Tibial nerve (tissue), 3 donors: ENCODE measurements at regions not wholly inside any gene's neighbourhood (a gene's known extent, or its start where the extent isn't known, plus 50 kb on each side); places are given as distances from the start of the nearest gene placed in this dataset.

Experiments
- POLR2A ChIP-seq, 2 donors: fragments of 450-650 bp; IDR thresholded peaks; one replicate each; pipeline ENCODE4 v1.6.1; 2017; ENCODE audit warnings: antibody characterized with exemption in 2 of 2, mild to moderate bottlenecking in 2 of 2, moderate library complexity in 2 of 2
- TF ChIP-seq, protein P1 (sequence below), 5 experiments: fragments of 200-600 bp in 3 of 5; fragments of 450-650 bp in 2 of 5; sonication (generic) in 3 of 5; IDR thresholded peaks; one replicate each; pipeline ENCODE4 v1.5.1; 2016 to 2019; ENCODE audit warnings: antibody characterized with exemption in 5 of 5, mild to moderate bottlenecking in 3 of 5, moderate library complexity in 2 of 5

GRCh38 chr4:55762819-55763218, 56.8 kb upstream of the EXOC1L start:
- TF ChIP-seq POLR2A (IDR thresholded peaks at IDR 0.05) = no peak
- TF ChIP-seq, protein P1, sequence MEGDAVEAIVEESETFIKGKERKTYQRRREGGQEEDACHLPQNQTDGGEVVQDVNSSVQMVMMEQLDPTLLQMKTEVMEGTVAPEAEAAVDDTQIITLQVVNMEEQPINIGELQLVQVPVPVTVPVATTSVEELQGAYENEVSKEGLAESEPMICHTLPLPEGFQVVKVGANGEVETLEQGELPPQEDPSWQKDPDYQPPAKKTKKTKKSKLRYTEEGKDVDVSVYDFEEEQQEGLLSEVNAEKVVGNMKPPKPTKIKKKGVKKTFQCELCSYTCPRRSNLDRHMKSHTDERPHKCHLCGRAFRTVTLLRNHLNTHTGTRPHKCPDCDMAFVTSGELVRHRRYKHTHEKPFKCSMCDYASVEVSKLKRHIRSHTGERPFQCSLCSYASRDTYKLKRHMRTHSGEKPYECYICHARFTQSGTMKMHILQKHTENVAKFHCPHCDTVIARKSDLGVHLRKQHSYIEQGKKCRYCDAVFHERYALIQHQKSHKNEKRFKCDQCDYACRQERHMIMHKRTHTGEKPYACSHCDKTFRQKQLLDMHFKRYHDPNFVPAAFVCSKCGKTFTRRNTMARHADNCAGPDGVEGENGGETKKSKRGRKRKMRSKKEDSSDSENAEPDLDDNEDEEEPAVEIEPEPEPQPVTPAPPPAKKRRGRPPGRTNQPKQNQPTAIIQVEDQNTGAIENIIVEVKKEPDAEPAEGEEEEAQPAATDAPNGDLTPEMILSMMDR (IDR thresholded peaks at IDR 0.05) = no peak
